Astrocyte (in vitro differentiated cells and primary cell): ENCODE measurements at regions not wholly inside any gene's neighbourhood (a gene's known extent, or its start where the extent isn't known, plus 50 kb on each side); places are given as distances from the start of the nearest gene placed in this dataset.

Source experiments
- CTCF ChIP-seq: IDR thresholded peaks from 2 replicates; pipeline ENCODE4 v1.5.1; 2011; ENCODE audit warnings: low read depth, mild to moderate bottlenecking, inconsistent platforms, low read length, moderate library complexity; ENCODE audit not compliant: insufficient read depth
- EZH2 ChIP-seq: IDR thresholded peaks from 2 replicates; pipeline ENCODE4 v1.6.1; 2012; ENCODE audit warnings: mild to moderate bottlenecking, low read length, inconsistent platforms; ENCODE audit not compliant: insufficient read depth

- TF ChIP-seq CTCF (no peak), EZH2 (no peak)
Measured at GRCh38 chr3:115420086-115420485, 203.2 kb upstream of the GAP43 start.
